ENCODE measurements at regions not wholly inside any gene's neighbourhood (a gene's known extent, or its start where the extent isn't known, plus 50 kb on each side); places are given as distances from the start of the nearest gene placed in this dataset.
"Not testable (repeated sequence)": the region's sequence is repeated elsewhere in the genome, so short reads cannot be mapped to it uniquely, and the experiment has no call there.

- no peak for DNase-seq
Measured at GRCh38 chr15:95726891-95727290, 603.6 kb upstream of the NR2F2 start.

DNA sequence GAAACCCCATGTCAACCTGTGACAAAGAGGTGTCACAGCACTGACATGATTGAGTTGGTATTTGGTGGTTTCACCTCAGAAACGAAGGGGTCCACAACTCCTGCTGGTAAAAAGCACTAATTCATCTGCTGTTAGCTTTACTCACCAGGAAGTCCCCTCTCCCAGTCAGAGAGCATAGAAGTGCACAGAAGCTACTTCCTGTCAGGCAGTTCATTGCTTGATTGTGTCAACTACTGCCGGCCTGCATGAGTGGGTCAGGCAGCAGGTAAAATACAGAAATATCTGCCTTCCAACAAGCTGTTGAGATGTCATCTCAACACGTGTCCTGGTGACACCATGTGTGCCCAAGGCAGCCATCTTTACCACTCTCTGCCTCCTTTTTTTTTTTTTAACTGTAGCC, 596.6 kb upstream of the NR2F2 start:
- no peak for DNase-seq

- no peak for DNase-seq
Measured at GRCh38 chr15:95734422-95735316, 595.8 kb upstream of the NR2F2 start.

- DNase-seq, result no peak
Measured at GRCh38 chr15:95737060-95737459, 593.4 kb upstream of the NR2F2 start.

GRCh38 chr15:95739131-95739530, 591.4 kb upstream of the NR2F2 start:
- DNase-seq, result no peak

DNA sequence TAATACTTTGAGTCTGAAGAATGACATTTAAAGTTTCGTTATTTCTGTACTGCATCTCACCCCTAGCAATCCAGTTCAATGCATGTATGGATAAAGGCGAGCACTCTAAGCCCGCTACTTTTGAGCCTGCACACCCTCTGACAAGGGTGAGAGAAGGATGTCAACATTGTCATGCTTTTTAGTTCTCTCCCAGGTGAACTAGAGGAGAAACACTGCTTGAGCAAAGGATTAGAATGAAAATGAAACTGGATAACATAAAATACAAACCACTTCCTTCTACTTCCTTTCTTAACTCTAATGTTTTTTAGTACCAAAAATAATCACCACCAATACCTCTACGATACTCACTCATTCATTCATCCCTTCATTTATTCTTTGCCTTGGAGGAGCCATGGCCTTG, 588.7 kb upstream of the NR2F2 start:
- no peak for DNase-seq

DNA sequence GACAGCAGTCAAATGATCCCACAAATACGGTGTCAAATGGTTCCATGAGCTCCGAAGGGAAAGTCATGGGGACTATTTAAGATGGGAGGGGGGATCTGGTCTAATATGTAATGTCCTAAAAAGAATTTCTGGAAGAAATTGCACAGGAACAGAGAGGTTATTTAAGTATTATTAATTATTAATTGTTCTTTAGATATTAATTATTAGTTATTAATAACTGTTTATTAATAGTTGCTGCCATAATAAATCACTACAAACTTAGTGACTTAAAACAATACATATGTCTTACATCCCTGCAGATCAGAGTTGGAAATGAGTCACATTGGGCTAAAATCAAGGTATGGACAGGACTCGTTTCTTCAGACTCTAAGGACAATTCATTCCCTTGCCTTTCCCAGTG, 588.2 kb upstream of the NR2F2 start:
- DNase-seq, result no peak

DNA sequence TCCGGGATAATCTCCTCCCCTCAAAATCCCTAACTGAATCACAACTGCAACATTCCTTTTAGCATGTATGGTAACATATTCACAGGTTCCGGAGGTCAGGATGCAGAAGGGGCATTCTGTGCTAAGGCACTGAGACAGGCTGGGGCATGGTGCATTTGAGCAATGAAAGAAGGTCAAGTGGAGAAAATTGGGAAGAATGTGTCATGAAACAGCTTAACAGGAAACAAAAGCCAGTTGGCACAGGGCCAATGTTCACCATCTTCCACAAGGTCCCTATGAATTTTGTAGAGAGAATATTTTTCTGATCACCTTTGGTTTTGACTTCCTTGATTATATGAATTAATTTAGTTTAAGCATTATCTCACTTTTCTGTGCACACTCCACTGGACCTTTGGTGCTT, 587.7 kb upstream of the NR2F2 start:
- no peak for DNase-seq

DNA sequence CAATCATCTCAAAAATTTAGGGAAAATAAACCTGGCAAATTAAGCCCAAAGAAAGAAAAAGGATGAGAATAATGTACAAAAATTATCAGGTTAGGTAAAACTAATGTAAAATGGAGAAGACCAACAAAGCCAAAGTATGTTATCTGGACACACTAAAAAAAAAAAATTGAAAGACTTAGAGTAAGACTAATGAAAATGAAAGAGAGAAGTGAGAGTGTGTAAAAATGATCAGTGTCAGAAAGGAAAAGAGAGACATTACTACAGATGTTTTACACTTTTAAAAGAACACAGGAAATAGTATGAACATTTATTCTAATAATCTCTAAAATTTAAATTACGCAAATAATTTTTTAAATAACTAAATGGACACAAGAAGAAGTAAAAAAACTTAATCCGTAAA, 573.3 kb upstream of the NR2F2 start:
- no peak for DNase-seq

GRCh38 chr15:95758451-95758850, 572.0 kb upstream of the NR2F2 start:
- no peak for DNase-seq

DNA sequence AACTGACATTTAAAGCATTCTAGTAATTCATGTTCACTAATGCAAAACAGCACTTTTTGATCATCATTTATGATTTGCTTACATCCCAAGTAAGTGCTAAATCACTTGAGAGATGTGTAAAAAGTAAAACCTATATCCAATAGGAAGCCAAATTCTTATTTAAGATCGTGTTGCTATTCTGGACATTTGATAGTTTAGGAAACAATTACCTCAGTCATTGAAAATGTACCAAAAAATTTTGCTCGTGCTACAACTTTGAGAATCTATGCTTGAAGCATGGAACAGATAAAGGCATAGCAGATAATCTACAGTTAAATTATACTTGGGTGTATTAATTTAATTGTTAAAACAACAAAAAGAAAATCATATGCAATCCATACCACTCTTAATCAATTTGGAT, 571.6 kb upstream of the NR2F2 start:
- no peak for DNase-seq

GRCh38 chr15:95760508-95760907, 570.0 kb upstream of the NR2F2 start:
- no peak for DNase-seq

DNA sequence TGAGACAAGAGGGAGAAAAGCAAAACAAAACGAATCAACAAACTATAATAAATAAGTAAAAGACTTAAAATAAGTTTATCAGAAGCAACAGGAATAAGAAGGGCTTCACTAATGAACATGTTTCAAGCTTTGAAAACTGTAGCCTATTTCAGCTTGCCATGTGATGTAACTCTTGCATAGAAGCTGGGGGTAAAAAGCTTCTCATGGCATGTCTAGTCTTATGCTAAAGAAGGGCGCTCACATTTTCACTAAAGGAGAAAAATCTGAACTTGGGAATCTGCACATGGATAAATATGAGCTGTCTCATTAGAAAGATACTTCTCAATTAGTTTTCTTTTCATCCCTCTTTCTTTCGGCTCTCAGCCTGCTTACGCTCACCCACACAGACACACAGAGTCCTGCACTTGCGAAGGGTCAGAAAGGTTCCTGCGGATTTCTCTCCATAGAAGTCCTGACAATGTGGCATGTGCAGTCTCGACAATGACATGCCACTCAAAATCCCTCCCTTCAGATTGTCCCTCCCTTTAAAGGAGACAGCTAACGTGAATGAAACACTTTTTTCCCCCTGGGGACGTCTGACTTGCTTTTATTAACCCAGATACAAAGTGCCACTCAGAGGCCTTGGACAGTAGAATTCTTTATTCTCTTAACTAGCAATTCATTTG, 568.9 kb upstream of the NR2F2 start:
- DNase-seq, result no peak

- no peak for DNase-seq
Measured at GRCh38 chr15:95763426-95763825, 567.1 kb upstream of the NR2F2 start.

GRCh38 chr15:95765161-95765560, 565.3 kb upstream of the NR2F2 start:
- no peak for DNase-seq

DNA sequence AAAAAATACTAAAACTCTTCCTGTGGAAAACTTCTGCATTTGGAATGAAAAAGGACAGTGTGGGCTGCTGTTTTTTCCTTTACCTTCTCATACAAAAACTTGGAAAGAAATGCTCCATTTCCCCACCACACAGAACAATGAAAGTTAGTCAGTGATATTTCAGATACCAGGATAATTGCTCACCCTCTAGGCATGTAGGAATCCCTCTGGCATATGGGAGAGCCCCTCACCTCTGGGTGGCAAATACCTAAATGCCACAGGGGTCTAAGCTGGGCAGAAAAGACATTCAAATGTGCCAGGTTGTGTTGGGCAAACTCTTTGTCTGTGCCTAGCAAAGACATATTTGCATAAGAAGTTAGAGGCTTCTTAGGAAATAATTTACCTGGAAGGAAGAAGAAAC, 560.3 kb upstream of the NR2F2 start:
- DNase-seq, result no peak

DNA sequence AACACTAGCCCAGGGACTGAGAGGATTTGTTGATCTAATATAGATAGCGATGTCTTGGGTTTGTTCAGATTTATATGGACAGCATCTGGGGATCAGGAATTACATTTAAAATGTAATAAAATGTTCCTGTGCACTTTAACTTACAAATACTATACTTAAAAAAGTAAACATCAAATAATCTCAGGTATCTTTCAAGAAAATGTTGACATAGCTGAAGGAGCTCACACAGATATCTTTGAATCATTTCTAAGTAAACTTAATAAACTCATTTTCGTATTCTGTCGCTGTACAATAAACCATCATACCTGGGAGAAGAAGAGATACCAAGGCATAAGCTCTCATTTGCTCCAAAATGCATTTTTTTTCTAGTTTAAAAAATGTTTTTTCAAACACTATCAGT, 557.5 kb upstream of the NR2F2 start:
- DNase-seq, result no peak

DNA sequence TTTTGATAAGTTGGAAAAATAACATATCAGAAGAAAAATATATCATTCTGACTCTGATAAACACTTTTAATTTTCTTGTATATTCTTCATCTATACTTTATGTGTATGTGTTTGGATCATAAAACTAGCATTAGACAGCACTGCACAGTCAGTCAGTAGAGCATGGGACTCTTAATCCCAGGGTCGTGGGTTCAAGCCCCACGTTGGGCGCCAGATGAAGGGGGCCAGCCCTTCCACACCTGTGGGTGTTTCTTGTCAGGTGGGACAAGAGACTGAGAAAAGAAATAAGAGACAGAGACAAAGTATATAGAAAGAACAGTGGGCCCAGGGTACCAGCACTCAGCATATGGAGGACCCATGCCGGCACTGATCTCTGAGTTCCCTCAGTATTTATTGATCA, 546.0 kb upstream of the NR2F2 start:
- DNase-seq, result no peak

DNA sequence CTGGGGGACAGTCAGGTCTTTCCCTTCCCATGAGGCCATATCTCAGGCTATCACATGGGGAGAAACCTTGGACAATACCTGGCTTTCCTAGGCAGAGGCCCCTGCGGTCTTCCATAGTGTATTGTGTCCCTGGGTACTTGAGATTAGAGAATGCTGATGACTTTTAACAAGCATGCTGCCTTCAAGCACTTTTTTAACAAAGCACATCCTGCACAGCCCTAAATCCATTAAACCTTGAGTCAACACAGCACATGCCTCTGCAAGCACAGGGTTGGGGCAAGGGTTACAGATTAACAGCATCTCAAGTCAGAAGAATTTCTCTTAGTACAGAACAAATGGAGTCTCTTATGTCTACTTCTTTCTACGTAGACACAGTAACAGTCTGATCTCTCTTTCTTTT, 545.2 kb upstream of the NR2F2 start:
- DNase-seq, result not testable (repeated sequence)

DNA sequence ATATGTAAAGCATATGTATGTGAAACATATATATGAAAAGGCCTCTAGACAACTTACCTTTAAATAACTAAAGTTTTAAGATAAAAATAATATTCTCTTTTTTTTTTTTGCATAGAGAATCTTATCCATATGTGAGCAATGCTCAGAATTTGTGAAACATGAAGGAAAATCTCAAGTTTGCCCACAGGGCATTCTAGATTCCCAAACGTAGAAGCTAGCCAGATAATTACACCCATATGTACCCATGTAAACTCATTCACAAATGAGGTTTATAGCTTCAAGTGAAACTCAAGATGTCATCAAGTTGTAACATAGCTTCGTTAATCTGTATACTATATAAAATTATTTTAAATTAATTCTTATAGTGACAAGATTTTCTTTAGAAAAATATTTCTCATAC, 537.3 kb upstream of the NR2F2 start:
- no peak for DNase-seq

DNA sequence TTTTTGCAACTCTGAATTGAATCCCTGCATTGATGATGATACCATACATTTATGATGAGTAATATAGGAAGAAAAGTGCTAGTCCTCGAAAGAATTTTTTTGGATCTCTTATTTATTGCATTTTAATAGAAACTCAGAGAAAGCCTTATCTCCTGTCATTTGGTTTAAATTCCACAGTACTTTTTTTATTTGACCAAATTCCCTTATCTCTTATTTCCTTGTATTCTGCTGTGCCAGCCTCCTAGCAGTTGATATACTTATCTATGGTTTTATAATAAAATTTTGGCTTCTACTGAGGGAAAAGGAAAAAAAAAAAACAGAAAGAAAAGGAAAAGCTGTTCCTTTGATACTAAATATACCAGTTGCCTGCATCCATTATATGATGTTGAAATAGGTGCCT, 535.1 kb upstream of the NR2F2 start:
- no peak for DNase-seq

GRCh38 chr15:95799286-95800200, 531.0 kb upstream of the NR2F2 start:
- DNase-seq, result no peak

- DNase-seq, result no peak
Measured at GRCh38 chr15:95804484-95804883, 526.0 kb upstream of the NR2F2 start.
